ENCODE measurements at regions not wholly inside any gene's neighbourhood (a gene's known extent, or its start where the extent isn't known, plus 50 kb on each side); places are given as distances from the start of the nearest gene placed in this dataset.

- no peak for DNase-seq (ENCODE audit: low read depth)
These were observed 218.9 kb downstream of the EPHA4 start for GRCh38 chr2:221353201-221353600.

- DNase-seq (ENCODE audit: low read depth) = no peak
These were observed 211.8 kb downstream of the EPHA4 start for GRCh38 chr2:221360312-221360711.

- no peak for DNase-seq (ENCODE audit: low read depth)
These were observed 211.4 kb downstream of the EPHA4 start for GRCh38 chr2:221360742-221361141.

- DNase-seq (ENCODE audit: low read depth) = no peak
These were observed 210.5 kb downstream of the EPHA4 start for GRCh38 chr2:221361633-221362032.

- no peak for DNase-seq (ENCODE audit: low read depth)
These were observed 207.4 kb downstream of the EPHA4 start for GRCh38 chr2:221364672-221365071.
